SK-N-SH treated with all-trans-retinoic acid at 6 μM for 48 hours (cell line): ENCODE measurements at regions not wholly inside any gene's neighbourhood (a gene's known extent, or its start where the extent isn't known, plus 50 kb on each side); places are given as distances from the start of the nearest gene placed in this dataset.

ENCODE experiments used
- ATAC-seq: fragments of 200-7000 bp; cut with Tn5 transposase; 3 replicates; pipeline ENCODE4 v1.9.1; 2020; ENCODE audit warnings: mild to moderate bottlenecking, moderate library complexity
- ARNTL ChIP-seq: fragments of 450-650 bp; formaldehyde crosslinking; IDR thresholded peaks from 2 replicates; pipeline ENCODE4 v1.5.0; 2020; ENCODE audit warnings: low read depth, mild to moderate bottlenecking, moderate library complexity, borderline replicate concordance
- BACH2 ChIP-seq: fragments of 250-450 bp; sonication (Bioruptor Pico); IDR thresholded peaks from 2 replicates; pipeline ENCODE4 v1.9.0; 2021; ENCODE audit warnings: mild to moderate bottlenecking, borderline replicate concordance
- CSDC2 ChIP-seq: fragments of 250-450 bp; sonication (Bioruptor Pico); IDR thresholded peaks from 2 replicates; pipeline ENCODE4 v1.5.0; 2020; ENCODE audit warnings: mild to moderate bottlenecking, moderate library complexity
- ESRRG ChIP-seq: fragments of 250-450 bp; sonication (Bioruptor Pico); IDR thresholded peaks from 2 replicates; pipeline ENCODE4 v1.6.1; 2021; ENCODE audit warnings: mild to moderate bottlenecking
- ISL1 ChIP-seq: fragments of 250-450 bp; sonication (Bioruptor Pico); IDR thresholded peaks from 2 replicates; pipeline ENCODE4 v2.1.2; 2022; ENCODE audit warnings: mild to moderate bottlenecking, moderate library complexity
- OSR1 ChIP-seq: fragments of 250-450 bp; sonication (Bioruptor Pico); IDR thresholded peaks from 2 replicates; pipeline ENCODE4 v1.8.0; 2022; ENCODE audit warnings: moderate library complexity, mild to moderate bottlenecking, inconsistent platforms
- PPARA ChIP-seq: fragments of 250-450 bp; sonication (Bioruptor Pico); IDR thresholded peaks from 2 replicates; pipeline ENCODE4 v1.5.0; 2020; ENCODE audit warnings: mild to moderate bottlenecking, borderline replicate concordance
- RARB ChIP-seq: fragments of 250-450 bp; sonication (Bioruptor Pico); IDR thresholded peaks from 2 replicates; pipeline ENCODE4 v1.8.0; 2021; ENCODE audit warnings: mild to moderate bottlenecking, moderate library complexity
- SNAI2 ChIP-seq: fragments of 250-450 bp; sonication (Bioruptor Pico); IDR thresholded peaks from 2 replicates; pipeline ENCODE4 v1.5.0; 2020; ENCODE audit warnings: mild to moderate bottlenecking, moderate library complexity
- TCF4 ChIP-seq: fragments of 250-450 bp; sonication (Bioruptor Pico); IDR thresholded peaks from 2 replicates; pipeline ENCODE4 v1.8.0; 2021; ENCODE audit warnings: mild to moderate bottlenecking, moderate library complexity, borderline replicate concordance
- TOX ChIP-seq: fragments of 250-450 bp; sonication (Bioruptor Pico); IDR thresholded peaks from 2 replicates; pipeline ENCODE4 v1.8.0; 2021; ENCODE audit warnings: mild to moderate bottlenecking, moderate library complexity, borderline replicate concordance
- ZC3H10 ChIP-seq: fragments of 250-450 bp; sonication (Bioruptor Pico); IDR thresholded peaks from 2 replicates; pipeline ENCODE4 v1.5.1; 2021; ENCODE audit warnings: mild to moderate bottlenecking, moderate library complexity
- ZFP3 ChIP-seq: fragments of 250-450 bp; sonication (Bioruptor Pico); IDR thresholded peaks from 2 replicates; pipeline ENCODE4 v1.5.0; 2020; ENCODE audit warnings: mild to moderate bottlenecking, moderate library complexity
- ZFP30 ChIP-seq: fragments of 450-650 bp; formaldehyde crosslinking; IDR thresholded peaks from 2 replicates; pipeline ENCODE4 v1.5.0; 2022; ENCODE audit warnings: mild to moderate bottlenecking, moderate library complexity
- ZNF565 ChIP-seq: fragments of 450-650 bp; formaldehyde crosslinking; conservative IDR thresholded peaks from 2 replicates; pipeline ENCODE4 v1.5.0; 2020; ENCODE audit warnings: low read depth, mild to moderate bottlenecking, moderate library complexity
- ZNF70 ChIP-seq: fragments of 450-650 bp; formaldehyde crosslinking; IDR thresholded peaks from 2 replicates; pipeline ENCODE4 v1.5.0; 2020; ENCODE audit warnings: mild to moderate bottlenecking, moderate library complexity
- ZNF8 ChIP-seq: fragments of 450-650 bp; formaldehyde crosslinking; IDR thresholded peaks from 2 replicates; pipeline ENCODE4 v1.5.0; 2020; ENCODE audit warnings: mild to moderate bottlenecking, moderate library complexity
- TF ChIP-seq, protein P1 (sequence below): fragments of 250-450 bp; sonication (Bioruptor Pico); IDR thresholded peaks from 2 replicates; pipeline ENCODE4 v1.5.1; 2021; ENCODE audit warnings: mild to moderate bottlenecking, moderate library complexity
- TF ChIP-seq, protein P2 (sequence below): fragments of 250-450 bp; sonication (Bioruptor Pico); IDR thresholded peaks from 2 replicates; pipeline ENCODE4 v1.8.0; 2021; ENCODE audit warnings: low read depth, mild to moderate bottlenecking, moderate library complexity, borderline replicate concordance
- TF ChIP-seq, protein P3 (sequence below): fragments of 250-450 bp; sonication (Bioruptor Pico); IDR thresholded peaks from 2 replicates; pipeline ENCODE4 v1.5.1; 2020; ENCODE audit warnings: low read depth, mild to moderate bottlenecking, moderate library complexity
- TF ChIP-seq, protein P4 (sequence below): fragments of 250-450 bp; sonication (Bioruptor Pico); IDR thresholded peaks from 2 replicates; pipeline ENCODE4 v1.5.0; 2020; ENCODE audit warnings: mild to moderate bottlenecking, moderate library complexity
- TF ChIP-seq, protein P5 (sequence below): fragments of 250-450 bp; sonication (Bioruptor Pico); IDR thresholded peaks from 2 replicates; pipeline ENCODE4 v1.8.0; 2020; ENCODE audit warnings: mild to moderate bottlenecking, moderate library complexity, borderline replicate concordance

DNA sequence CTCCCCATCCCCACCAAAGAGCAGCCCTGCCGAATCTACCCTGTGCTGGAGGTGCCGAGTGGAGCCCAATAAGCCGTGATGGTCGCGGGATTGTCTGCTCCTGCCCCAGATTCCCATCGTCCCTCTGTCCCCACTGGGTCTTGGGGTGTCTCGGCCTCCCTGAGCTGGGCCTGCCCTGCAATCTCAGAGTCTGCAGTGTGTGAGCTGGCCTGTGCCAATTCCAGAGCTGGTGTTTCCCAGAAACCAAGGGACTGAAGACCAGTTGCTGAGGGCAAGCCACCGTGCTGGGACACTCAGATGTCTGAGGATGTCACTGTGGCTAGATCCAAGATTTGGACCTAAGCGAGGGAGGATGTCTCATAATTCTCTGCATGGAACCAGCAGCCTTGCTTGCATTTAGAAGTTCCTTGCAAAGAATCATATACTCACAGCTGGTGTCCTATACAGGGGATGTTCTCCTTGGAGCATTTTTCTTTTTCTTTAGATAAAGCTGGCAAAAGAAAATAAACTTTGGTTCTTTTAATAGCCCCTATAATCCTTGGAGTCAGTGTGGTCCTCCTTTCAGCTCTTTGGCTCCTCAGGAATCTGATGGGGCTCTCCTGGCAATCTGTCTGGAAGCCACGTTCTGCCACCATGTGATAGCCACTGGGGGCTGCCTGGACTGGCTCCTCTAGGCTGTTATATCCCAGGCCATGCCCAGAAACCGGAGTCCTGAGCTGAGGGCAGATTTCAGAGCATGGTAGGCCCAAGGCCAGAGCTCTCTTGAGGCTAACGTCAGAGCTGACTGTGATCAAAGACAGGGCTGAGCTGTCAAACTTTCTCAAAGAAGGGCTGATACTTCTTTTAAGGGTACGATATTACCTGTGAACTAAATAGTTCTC is 140.1 kb upstream of the HAAO start:
- no peak for ATAC-seq
- TF ChIP-seq, protein P1, sequence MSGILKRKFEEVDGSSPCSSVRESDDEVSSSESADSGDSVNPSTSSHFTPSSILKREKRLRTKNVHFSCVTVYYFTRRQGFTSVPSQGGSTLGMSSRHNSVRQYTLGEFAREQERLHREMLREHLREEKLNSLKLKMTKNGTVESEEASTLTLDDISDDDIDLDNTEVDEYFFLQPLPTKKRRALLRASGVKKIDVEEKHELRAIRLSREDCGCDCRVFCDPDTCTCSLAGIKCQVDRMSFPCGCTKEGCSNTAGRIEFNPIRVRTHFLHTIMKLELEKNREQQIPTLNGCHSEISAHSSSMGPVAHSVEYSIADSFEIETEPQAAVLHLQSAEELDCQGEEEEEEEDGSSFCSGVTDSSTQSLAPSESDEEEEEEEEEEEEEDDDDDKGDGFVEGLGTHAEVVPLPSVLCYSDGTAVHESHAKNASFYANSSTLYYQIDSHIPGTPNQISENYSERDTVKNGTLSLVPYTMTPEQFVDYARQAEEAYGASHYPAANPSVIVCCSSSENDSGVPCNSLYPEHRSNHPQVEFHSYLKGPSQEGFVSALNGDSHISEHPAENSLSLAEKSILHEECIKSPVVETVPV (CRISPR knock-in tag) = no peak
- TF ChIP-seq OSR1 (CRISPR knock-in tag) (no peak), SNAI2 (CRISPR knock-in tag) (no peak), ISL1 (CRISPR knock-in tag) (no peak), RARB (CRISPR knock-in tag) (no peak), PPARA (CRISPR knock-in tag) (no peak), ZNF70 (no peak), TOX (CRISPR knock-in tag) (no peak), CSDC2 (CRISPR knock-in tag) (no peak), ZFP30 (CRISPR knock-in tag) (no peak), BACH2 (no peak), ZNF565 (CRISPR knock-in tag) (no peak)
- TF ChIP-seq, protein P2, sequence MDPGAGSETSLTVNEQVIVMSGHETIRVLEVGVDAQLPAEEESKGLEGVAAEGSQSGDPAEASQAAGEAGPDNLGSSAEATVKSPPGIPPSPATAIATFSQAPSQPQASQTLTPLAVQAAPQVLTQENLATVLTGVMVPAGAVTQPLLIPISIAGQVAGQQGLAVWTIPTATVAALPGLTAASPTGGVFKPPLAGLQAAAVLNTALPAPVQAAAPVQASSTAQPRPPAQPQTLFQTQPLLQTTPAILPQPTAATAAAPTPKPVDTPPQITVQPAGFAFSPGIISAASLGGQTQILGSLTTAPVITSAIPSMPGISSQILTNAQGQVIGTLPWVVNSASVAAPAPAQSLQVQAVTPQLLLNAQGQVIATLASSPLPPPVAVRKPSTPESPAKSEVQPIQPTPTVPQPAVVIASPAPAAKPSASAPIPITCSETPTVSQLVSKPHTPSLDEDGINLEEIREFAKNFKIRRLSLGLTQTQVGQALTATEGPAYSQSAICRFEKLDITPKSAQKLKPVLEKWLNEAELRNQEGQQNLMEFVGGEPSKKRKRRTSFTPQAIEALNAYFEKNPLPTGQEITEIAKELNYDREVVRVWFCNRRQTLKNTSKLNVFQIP (CRISPR knock-in tag) = no peak
- TF ChIP-seq, protein P3, sequence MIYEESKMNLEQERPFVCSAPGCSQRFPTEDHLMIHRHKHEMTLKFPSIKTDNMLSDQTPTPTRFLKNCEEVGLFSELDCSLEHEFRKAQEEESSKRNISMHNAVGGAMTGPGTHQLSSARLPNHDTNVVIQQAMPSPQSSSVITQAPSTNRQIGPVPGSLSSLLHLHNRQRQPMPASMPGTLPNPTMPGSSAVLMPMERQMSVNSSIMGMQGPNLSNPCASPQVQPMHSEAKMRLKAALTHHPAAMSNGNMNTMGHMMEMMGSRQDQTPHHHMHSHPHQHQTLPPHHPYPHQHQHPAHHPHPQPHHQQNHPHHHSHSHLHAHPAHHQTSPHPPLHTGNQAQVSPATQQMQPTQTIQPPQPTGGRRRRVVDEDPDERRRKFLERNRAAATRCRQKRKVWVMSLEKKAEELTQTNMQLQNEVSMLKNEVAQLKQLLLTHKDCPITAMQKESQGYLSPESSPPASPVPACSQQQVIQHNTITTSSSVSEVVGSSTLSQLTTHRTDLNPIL (CRISPR knock-in tag) = no peak

DNA sequence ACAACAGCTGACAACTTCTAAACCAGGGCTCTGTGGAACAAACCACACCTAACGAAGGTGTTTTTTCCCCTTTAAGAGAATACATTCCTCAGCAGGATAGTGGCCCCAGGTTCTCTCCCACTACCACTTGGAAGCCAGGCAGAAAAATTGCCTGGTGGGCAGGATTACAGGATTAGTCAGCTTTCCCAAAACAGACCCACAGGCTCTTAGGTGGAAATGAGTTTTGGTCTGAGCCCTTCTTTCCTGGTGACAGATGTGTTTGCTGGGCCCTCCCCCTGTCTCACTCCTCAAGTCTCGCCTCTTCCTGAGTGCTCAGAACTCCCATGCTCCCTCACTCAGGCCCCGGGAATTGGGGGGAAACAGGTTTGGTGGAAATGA is 139.4 kb upstream of the HAAO start:
- no peak for TF ChIP-seq TCF4 (CRISPR knock-in tag)
- TF ChIP-seq ZNF565 (CRISPR knock-in tag) = no peak
- TF ChIP-seq ESRRG = no peak
- TF ChIP-seq ZFP30 (CRISPR knock-in tag) = no peak
- TF ChIP-seq, protein P1 (CRISPR knock-in tag) = no peak
- TF ChIP-seq ZNF70 = no peak
- TF ChIP-seq RARB (CRISPR knock-in tag) = no peak
- no peak for TF ChIP-seq ZC3H10 (CRISPR knock-in tag)
- TF ChIP-seq ARNTL (CRISPR knock-in tag) = no peak
- TF ChIP-seq BACH2 = no peak
- TF ChIP-seq, protein P4, sequence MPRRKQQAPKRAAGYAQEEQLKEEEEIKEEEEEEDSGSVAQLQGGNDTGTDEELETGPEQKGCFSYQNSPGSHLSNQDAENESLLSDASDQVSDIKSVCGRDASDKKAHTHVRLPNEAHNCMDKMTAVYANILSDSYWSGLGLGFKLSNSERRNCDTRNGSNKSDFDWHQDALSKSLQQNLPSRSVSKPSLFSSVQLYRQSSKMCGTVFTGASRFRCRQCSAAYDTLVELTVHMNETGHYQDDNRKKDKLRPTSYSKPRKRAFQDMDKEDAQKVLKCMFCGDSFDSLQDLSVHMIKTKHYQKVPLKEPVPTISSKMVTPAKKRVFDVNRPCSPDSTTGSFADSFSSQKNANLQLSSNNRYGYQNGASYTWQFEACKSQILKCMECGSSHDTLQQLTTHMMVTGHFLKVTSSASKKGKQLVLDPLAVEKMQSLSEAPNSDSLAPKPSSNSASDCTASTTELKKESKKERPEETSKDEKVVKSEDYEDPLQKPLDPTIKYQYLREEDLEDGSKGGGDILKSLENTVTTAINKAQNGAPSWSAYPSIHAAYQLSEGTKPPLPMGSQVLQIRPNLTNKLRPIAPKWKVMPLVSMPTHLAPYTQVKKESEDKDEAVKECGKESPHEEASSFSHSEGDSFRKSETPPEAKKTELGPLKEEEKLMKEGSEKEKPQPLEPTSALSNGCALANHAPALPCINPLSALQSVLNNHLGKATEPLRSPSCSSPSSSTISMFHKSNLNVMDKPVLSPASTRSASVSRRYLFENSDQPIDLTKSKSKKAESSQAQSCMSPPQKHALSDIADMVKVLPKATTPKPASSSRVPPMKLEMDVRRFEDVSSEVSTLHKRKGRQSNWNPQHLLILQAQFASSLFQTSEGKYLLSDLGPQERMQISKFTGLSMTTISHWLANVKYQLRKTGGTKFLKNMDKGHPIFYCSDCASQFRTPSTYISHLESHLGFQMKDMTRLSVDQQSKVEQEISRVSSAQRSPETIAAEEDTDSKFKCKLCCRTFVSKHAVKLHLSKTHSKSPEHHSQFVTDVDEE (CRISPR knock-in tag) = no peak
- TF ChIP-seq, protein P2 (CRISPR knock-in tag) = no peak
- TF ChIP-seq, protein P5, sequence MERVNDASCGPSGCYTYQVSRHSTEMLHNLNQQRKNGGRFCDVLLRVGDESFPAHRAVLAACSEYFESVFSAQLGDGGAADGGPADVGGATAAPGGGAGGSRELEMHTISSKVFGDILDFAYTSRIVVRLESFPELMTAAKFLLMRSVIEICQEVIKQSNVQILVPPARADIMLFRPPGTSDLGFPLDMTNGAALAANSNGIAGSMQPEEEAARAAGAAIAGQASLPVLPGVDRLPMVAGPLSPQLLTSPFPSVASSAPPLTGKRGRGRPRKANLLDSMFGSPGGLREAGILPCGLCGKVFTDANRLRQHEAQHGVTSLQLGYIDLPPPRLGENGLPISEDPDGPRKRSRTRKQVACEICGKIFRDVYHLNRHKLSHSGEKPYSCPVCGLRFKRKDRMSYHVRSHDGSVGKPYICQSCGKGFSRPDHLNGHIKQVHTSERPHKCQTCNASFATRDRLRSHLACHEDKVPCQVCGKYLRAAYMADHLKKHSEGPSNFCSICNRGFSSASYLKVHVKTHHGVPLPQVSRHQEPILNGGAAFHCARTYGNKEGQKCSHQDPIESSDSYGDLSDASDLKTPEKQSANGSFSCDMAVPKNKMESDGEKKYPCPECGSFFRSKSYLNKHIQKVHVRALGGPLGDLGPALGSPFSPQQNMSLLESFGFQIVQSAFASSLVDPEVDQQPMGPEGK (CRISPR knock-in tag) = no peak
- TF ChIP-seq ZFP3 (CRISPR knock-in tag) = no peak
- TF ChIP-seq PPARA (CRISPR knock-in tag) = no peak
- no peak for TF ChIP-seq CSDC2 (CRISPR knock-in tag)
- no peak for TF ChIP-seq ZNF8
- ATAC-seq = no peak
